Panc1 (cell line): ENCODE measurements at regions not wholly inside any gene's neighbourhood (a gene's known extent, or its start where the extent isn't known, plus 50 kb on each side); places are given as distances from the start of the nearest gene placed in this dataset.

Source experiments
- ATAC-seq: fragments of 200-7000 bp; cut with Tn5 transposase; 2 replicates; pipeline ENCODE4 v1.9.1; 2020; ENCODE audit warnings: mild to moderate bottlenecking, moderate library complexity
- BruUV-seq: library from RNA; stranded (reverse); fragments of 400-500 nt; replicated peaks from 2 replicates; lab custom pipeline; 2021; lab: Mats Ljungman, UMichigan
- CTCF ChIA-PET: fragments of 300-600 bp; sonication (Branson Sonifier 250); formaldehyde crosslinking; loops from one replicate; lab custom pipeline; 2022; ENCODE audit warnings: antibody characterized with exemption; lab: Charles Lee
- POLR2A ChIA-PET: fragments of 300-600 bp; sonication (Branson Sonifier 250); formaldehyde crosslinking; loops from one replicate; lab custom pipeline; 2022; ENCODE audit warnings: antibody characterized with exemption; lab: Charles Lee
- DNase-seq: peaks from one replicate; pipeline ENCODE4 v3.0.0-alpha.2; 2010; ENCODE audit warnings: low read depth, low spot score
- H3K27ac ChIP-seq: 2 replicates; pipeline ENCODE4 v1.5.1; 2011; ENCODE audit warnings: mild to moderate bottlenecking, low read length, inconsistent platforms
- H3K27me3 ChIP-seq: fragments of 200-500 bp; sonication (Bioruptor generic); 2 replicates; pipeline ENCODE4 v1.6.0; 2014; ENCODE audit warnings: low read length, inconsistent platforms; ENCODE audit not compliant: control insufficient read depth, insufficient read depth
- H3K36me3 ChIP-seq: fragments of 200-500 bp; sonication (Bioruptor generic); 2 replicates; pipeline ENCODE4 v1.5.1; 2014; ENCODE audit warnings: inconsistent platforms, mild to moderate bottlenecking, low read length, moderate library complexity; ENCODE audit not compliant: control insufficient read depth, insufficient read depth
- H3K4me1 ChIP-seq: 2 replicates; pipeline ENCODE4 v1.5.1; 2011; ENCODE audit warnings: inconsistent platforms, mild to moderate bottlenecking, low read length, moderate library complexity; ENCODE audit not compliant: control insufficient read depth, insufficient read depth
- H3K4me3 ChIP-seq, 2 experiments: 2 replicates each; pipeline ENCODE4 v1.5.1; 2011 to 2012; ENCODE audit warnings: low read depth in 2 of 2, low read length in 2 of 2, mild to moderate bottlenecking in 2 of 2, inconsistent platforms in 1 of 2, moderate library complexity in 1 of 2
- H3K9me3 ChIP-seq: fragments of 200-500 bp; sonication (Bioruptor generic); 2 replicates; pipeline ENCODE4 v1.5.1; 2014; ENCODE audit warnings: low read depth, mild to moderate bottlenecking, inconsistent platforms, low read length, moderate library complexity; ENCODE audit not compliant: control insufficient read depth, insufficient read depth
- POLR2AphosphoS5 ChIP-seq: IDR thresholded peaks from 2 replicates; pipeline ENCODE4 v1.6.1; 2012; ENCODE audit warnings: mild to moderate bottlenecking, low read depth, low read length, moderate library complexity
- REST ChIP-seq, 2 experiments: IDR thresholded peaks; 2 replicates each; pipeline ENCODE4 v1.6.1; 2011 to 2012; ENCODE audit warnings: low read depth in 2 of 2, control low read depth in 1 of 2, low read length in 1 of 2, mild to moderate bottlenecking in 1 of 2, moderate library complexity in 1 of 2; ENCODE audit not compliant: insufficient read depth in 1 of 2
- SIN3A ChIP-seq: IDR thresholded peaks from 2 replicates; pipeline ENCODE4 v1.6.1; 2012; ENCODE audit warnings: low read depth, mild to moderate bottlenecking, low read length, moderate library complexity, borderline replicate concordance; ENCODE audit not compliant: insufficient read depth
- TCF7L2 ChIP-seq: IDR thresholded peaks from 2 replicates; pipeline ENCODE4 v1.6.1; 2011; ENCODE audit warnings: mild to moderate bottlenecking, low read depth, low read length, inconsistent platforms
- in situ Hi-C: cut with HindIII; loops from 2 replicates; pipeline ENCODE4 v1.10.0; 2016; ENCODE audit warnings: low sequenced_read_pairs, low pct_unique_long_range_greater_than_20kb
- intact Hi-C: fragments of 100-400 bp; cut with micrococcal nuclease; formaldehyde crosslinking; loops from one replicate; pipeline ENCODE4 v1.10.0; 2022; ENCODE audit not compliant: unreplicated experiment
- TF ChIP-seq, protein P1 (sequence below): fragments of 450-650 bp; IDR thresholded peaks from 2 replicates; pipeline ENCODE4 v1.5.1; 2017; ENCODE audit warnings: mild to moderate bottlenecking

DNA sequence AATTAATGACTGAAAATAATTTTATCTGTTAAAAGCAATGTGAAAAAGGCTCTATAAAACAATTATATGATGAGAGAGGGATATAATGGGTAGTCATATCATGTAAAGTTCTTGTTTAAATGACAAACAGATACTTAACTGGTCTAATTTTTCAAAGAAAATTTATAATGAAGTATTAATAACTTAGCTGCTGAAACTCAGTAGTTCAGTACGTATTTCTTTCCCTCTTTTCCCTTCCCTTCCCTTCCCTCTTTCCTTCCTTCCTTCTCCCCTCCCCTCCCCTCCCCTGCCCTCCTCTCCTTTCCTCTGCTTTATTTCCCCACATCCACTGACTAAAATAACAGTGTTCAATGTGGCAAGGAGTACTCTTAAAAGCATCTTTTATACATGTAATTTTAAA, 123.1 kb upstream of the PTGFR start:
- intact Hi-C loops = no loop called here
- Histone ChIP-seq H3K36me3 (no peaks in the 10 kb centered on the region), H3K4me1 (no peaks in the 10 kb centered on the region), H3K9me3 (no peaks in the 10 kb centered on the region), H3K4me3 (no peak overlapping the region), H3K27ac (no peak overlapping the region), H3K27me3 (no peaks in the 10 kb centered on the region)
- no TSS peak for BruUV-seq
- POLR2A ChIA-PET = no interaction called here
- CTCF ChIA-PET = no interaction called here
- in situ Hi-C loops = no loop called here
- TF ChIP-seq REST (IDR thresholded peaks at IDR 0.05; ENCODE audit: insufficient read depth in 1 of 2, low read depth in 2 of 2, low read length in 1 of 2) (no peak), TCF7L2 (no peak), POLR2AphosphoS5 (no peak)
- DNase-seq (no peak), ATAC-seq (no peak)

GRCh38 chr1:78369546-78369945, 121.2 kb upstream of the PTGFR start:
- Histone ChIP-seq H3K9me3 (no peaks in the 10 kb centered on the region), H3K4me1 (no peaks in the 10 kb centered on the region), H3K27ac (no peak overlapping the region), H3K4me3 (no peak overlapping the region), H3K27me3 (no peaks in the 10 kb centered on the region), H3K36me3 (no peaks in the 10 kb centered on the region)
- in situ Hi-C loops = no loop called here
- no TSS peak for BruUV-seq
- ATAC-seq (no peak), DNase-seq (no peak)
- TF ChIP-seq REST (IDR thresholded peaks at IDR 0.05; ENCODE audit: insufficient read depth in 1 of 2, low read depth in 2 of 2, low read length in 1 of 2) (no peak), TCF7L2 (no peak), SIN3A (no peak), POLR2AphosphoS5 (no peak)
- TF ChIP-seq, protein P1, sequence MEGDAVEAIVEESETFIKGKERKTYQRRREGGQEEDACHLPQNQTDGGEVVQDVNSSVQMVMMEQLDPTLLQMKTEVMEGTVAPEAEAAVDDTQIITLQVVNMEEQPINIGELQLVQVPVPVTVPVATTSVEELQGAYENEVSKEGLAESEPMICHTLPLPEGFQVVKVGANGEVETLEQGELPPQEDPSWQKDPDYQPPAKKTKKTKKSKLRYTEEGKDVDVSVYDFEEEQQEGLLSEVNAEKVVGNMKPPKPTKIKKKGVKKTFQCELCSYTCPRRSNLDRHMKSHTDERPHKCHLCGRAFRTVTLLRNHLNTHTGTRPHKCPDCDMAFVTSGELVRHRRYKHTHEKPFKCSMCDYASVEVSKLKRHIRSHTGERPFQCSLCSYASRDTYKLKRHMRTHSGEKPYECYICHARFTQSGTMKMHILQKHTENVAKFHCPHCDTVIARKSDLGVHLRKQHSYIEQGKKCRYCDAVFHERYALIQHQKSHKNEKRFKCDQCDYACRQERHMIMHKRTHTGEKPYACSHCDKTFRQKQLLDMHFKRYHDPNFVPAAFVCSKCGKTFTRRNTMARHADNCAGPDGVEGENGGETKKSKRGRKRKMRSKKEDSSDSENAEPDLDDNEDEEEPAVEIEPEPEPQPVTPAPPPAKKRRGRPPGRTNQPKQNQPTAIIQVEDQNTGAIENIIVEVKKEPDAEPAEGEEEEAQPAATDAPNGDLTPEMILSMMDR = no peak
- ChIA-PET CTCF (no interaction called here), POLR2A (no interaction called here)
- intact Hi-C loops = no loop called here
